Panc1 (cell line): ENCODE measurements at regions not wholly inside any gene's neighbourhood (a gene's known extent, or its start where the extent isn't known, plus 50 kb on each side); places are given as distances from the start of the nearest gene placed in this dataset.

Source experiments
- CTCF ChIP-seq: fragments of 450-650 bp; IDR thresholded peaks from 2 replicates; pipeline ENCODE4 v1.5.1; 2017; ENCODE audit warnings: mild to moderate bottlenecking
- POLR2AphosphoS5 ChIP-seq: IDR thresholded peaks from 2 replicates; pipeline ENCODE4 v1.6.1; 2012; ENCODE audit warnings: mild to moderate bottlenecking, low read depth, low read length, moderate library complexity
- REST ChIP-seq, 2 experiments: IDR thresholded peaks; 2 replicates each; pipeline ENCODE4 v1.6.1; 2011 to 2012; ENCODE audit warnings: low read depth in 2 of 2, control low read depth in 1 of 2, low read length in 1 of 2, mild to moderate bottlenecking in 1 of 2, moderate library complexity in 1 of 2; ENCODE audit not compliant: insufficient read depth in 1 of 2
- SIN3A ChIP-seq: IDR thresholded peaks from 2 replicates; pipeline ENCODE4 v1.6.1; 2012; ENCODE audit warnings: low read depth, mild to moderate bottlenecking, low read length, moderate library complexity, borderline replicate concordance; ENCODE audit not compliant: insufficient read depth
- TCF7L2 ChIP-seq: IDR thresholded peaks from 2 replicates; pipeline ENCODE4 v1.6.1; 2011; ENCODE audit warnings: mild to moderate bottlenecking, low read depth, low read length, inconsistent platforms

GRCh38 chr4:158099686-158100085 is 73.1 kb downstream of the GASK1B start:
- TF ChIP-seq CTCF (no peak), POLR2AphosphoS5 (no peak), TCF7L2 (no peak), REST (IDR thresholded peaks at IDR 0.05; ENCODE audit: insufficient read depth in 1 of 2, low read depth in 2 of 2, low read length in 1 of 2) (no peak), SIN3A (no peak)
